ENCODE measurements at regions not wholly inside any gene's neighbourhood (a gene's known extent, or its start where the extent isn't known, plus 50 kb on each side); places are given as distances from the start of the nearest gene placed in this dataset.
"Not testable (repeated sequence)": the region's sequence is repeated elsewhere in the genome, so short reads cannot be mapped to it uniquely, and the experiment has no call there.

GRCh38 chr18:53838746-53839145, 385.7 kb downstream of the MBD2 start:
- no peak for DNase-seq
- Histone ChIP-seq H3K36me3 (no peaks in the 10 kb centered on the region), H3K27me3 (ENCODE audit: insufficient read depth, low read depth, severe bottlenecking) (peaks cover 52% of the 10 kb centered on the region), H3K4me3 (ENCODE audit: low read depth, low read length) (no peak overlapping the region), H3K27ac (no peak overlapping the region), H3K9me3 (ENCODE audit: severe bottlenecking) (peaks cover 12% of the 10 kb centered on the region)
- no peak for TF ChIP-seq CTCF (IDR thresholded peaks at IDR 0.05; ENCODE audit: low read depth, low read length)

- H3K27me3 ChIP-seq (ENCODE audit: insufficient read depth, low read depth, severe bottlenecking), result peaks cover 26% of the 10 kb centered on the region
- not testable (repeated sequence) for H3K9me3 ChIP-seq (ENCODE audit: severe bottlenecking); DNase-seq; H3K36me3 ChIP-seq; H3K4me3 ChIP-seq (ENCODE audit: low read depth, low read length); H3K27ac ChIP-seq
Measured at GRCh38 chr18:53821141-53821540, 403.3 kb downstream of the MBD2 start.

GRCh38 chr18:53819671-53820070, 404.8 kb downstream of the MBD2 start:
- Histone ChIP-seq H3K27ac (no peak overlapping the region), H3K4me3 (ENCODE audit: low read depth, low read length) (no peak overlapping the region), H3K9me3 (ENCODE audit: severe bottlenecking) (no peaks in the 10 kb centered on the region), H3K27me3 (ENCODE audit: insufficient read depth, low read depth, severe bottlenecking) (peaks cover 34% of the 10 kb centered on the region), H3K36me3 (no peaks in the 10 kb centered on the region)
- no peak for DNase-seq
- TF ChIP-seq CTCF (IDR thresholded peaks at IDR 0.05; ENCODE audit: low read depth, low read length), result no peak

GRCh38 chr18:53819174-53819573, 405.3 kb downstream of the MBD2 start:
- no peak for TF ChIP-seq CTCF (IDR thresholded peaks at IDR 0.05; ENCODE audit: low read depth, low read length)
- no peaks in the 10 kb centered on the region for H3K9me3 ChIP-seq (ENCODE audit: severe bottlenecking)
- no peak for DNase-seq
- H3K27me3 ChIP-seq (ENCODE audit: insufficient read depth, low read depth, severe bottlenecking), result peaks cover 39% of the 10 kb centered on the region
- no peaks in the 10 kb centered on the region for H3K36me3 ChIP-seq
- H3K27ac ChIP-seq, result no peak overlapping the region
- H3K4me3 ChIP-seq (ENCODE audit: low read depth, low read length), result no peak overlapping the region

GRCh38 chr18:53817976-53818950, 406.2 kb downstream of the MBD2 start:
- Histone ChIP-seq H3K4me3 (ENCODE audit: low read depth, low read length) (no peak overlapping the region), H3K27me3 (ENCODE audit: insufficient read depth, low read depth, severe bottlenecking) (peaks cover 45% of the 10 kb centered on the region), H3K27ac (no peak overlapping the region), H3K36me3 (no peaks in the 10 kb centered on the region), H3K9me3 (ENCODE audit: severe bottlenecking) (no peaks in the 10 kb centered on the region)
- TF ChIP-seq CTCF (IDR thresholded peaks at IDR 0.05; ENCODE audit: low read depth, low read length), result no peak
- DNase-seq, result no peak

- Histone ChIP-seq H3K9me3 (ENCODE audit: severe bottlenecking) (no peaks in the 10 kb centered on the region), H3K4me3 (ENCODE audit: low read depth, low read length) (no peak overlapping the region), H3K36me3 (no peaks in the 10 kb centered on the region), H3K27me3 (ENCODE audit: insufficient read depth, low read depth, severe bottlenecking) (peaks cover 54% of the 10 kb centered on the region), H3K27ac (no peak overlapping the region)
- no peak for TF ChIP-seq CTCF (IDR thresholded peaks at IDR 0.05; ENCODE audit: low read depth, low read length)
- no peak for DNase-seq
Measured at GRCh38 chr18:53800171-53800570, 424.3 kb downstream of the MBD2 start.

Measured in WERI-Rb-1 (cell line).